HG03520 (cell line): ENCODE measurements at regions not wholly inside any gene's neighbourhood (a gene's known extent, or its start where the extent isn't known, plus 50 kb on each side); places are given as distances from the start of the nearest gene placed in this dataset.

ENCODE experiments used
- ATAC-seq: cut with Tn5 transposase; IDR thresholded peaks from one replicate; pipeline ENCODE4 v1.9.1; 2021; ENCODE audit warnings: mild to moderate bottlenecking, moderate library complexity; ENCODE audit not compliant: unreplicated experiment

DNA sequence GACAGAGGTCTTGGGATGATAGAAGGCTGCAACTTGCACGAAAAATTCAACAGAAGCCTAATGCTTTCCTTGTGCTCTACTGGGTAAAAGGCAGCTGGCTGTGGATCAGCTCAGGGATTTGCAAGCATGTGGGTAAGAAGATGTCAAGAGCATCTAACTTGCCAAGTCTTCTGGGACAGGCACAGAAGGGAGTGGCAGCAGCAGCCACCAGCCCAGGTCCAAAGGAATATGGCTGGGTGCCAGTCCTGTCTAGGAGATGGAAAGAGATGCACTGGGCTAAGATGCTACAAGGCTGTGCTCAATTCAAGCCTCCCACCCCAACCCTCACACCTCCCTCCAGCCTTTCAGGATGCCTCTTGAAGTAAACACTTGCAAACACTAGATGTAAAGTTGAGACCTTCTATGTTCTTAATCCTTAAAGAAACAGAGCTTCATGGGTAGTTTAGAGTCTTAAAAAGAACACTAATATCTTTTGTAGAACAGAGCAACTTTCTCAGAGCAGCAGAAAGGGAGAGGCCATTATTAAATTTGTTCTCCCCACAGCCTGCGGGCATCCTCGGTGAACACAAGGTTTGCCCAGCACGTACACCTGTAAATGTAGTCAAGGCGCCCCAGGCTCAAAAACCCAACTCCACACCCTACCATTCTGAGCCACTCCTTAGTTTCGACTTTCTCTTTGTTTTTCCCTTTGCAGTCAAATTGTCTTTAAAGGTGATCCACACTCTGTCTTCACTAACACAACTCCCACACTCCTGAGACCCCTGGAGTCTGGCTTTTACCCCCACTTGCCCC lies 64.6 kb upstream of the BCAR3 start:
- ATAC-seq: no peak

DNA sequence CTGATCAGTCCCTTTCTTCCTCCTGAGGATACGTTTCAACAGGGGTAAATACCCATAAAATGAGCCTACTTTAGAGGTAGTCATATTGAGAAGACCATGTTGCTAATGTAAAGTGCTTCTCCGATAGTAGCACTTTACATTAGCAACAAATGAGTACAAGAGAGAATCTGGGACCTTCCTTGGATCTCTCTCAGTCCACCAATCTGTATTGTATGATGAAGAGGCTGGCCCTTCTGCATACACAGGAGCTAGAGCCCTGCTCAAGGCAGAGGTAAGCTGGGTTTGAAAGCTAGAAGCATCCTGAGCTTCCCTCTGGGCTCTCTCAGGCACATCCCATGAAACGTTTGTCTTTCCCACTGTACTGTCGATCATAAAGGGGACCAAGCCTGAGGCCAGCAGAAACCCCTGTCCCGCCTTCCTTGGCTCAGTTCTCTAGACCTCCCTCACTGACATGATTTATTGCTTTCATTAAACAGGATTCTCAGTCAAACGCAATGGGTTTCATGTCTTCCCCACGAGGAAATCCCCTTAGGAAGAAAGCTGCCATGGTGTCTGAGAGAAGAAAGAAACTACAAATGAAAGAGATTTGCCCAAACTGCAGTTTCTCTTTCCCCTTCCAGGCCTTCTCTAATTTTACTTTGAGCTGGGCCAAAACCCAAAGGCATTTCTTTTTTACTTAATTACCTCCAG lies 62.8 kb upstream of the BCAR3 start:
- ATAC-seq: no peak

DNA sequence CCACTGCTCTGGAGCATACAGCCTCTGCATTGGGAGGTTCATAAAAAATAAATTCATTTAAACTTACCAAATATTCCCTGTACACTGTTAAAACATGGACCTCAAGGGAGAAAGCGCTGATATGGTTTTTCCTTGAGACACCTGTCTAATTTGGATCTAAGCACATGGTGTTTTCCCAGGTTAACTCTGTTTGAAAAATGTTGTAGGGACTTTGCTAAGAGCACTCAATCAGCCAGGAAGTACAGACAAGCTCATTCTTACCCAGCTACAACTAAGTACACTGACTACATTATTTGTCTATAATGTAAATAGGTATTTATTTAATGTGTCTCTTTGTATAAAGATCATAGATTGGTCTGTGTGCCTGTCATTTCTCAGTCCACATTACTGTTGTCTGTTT lies 61.8 kb upstream of the BCAR3 start:
- ATAC-seq: no peak

DNA sequence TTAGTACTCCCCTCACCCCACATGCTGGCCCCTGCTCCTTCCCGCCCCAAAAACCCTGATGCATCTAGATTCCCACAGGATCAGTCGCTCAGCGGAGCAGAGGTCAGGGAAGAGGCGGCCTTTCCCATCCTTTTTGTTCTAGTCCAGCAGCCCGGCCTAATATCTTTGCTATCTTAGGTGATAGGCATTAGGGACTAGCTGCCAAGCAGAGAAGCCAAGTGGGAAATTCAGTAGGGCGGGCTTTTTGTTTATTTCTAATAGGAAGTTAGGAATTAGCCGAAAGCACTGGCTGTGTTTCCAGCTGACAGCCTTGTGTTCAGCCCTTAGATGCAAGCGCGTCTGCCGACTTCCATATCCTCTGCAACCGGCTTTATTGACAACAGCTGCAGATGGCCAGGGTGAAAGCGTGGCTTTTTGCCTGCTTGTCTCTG lies 59.0 kb upstream of the BCAR3 start:
- no peak for ATAC-seq

DNA sequence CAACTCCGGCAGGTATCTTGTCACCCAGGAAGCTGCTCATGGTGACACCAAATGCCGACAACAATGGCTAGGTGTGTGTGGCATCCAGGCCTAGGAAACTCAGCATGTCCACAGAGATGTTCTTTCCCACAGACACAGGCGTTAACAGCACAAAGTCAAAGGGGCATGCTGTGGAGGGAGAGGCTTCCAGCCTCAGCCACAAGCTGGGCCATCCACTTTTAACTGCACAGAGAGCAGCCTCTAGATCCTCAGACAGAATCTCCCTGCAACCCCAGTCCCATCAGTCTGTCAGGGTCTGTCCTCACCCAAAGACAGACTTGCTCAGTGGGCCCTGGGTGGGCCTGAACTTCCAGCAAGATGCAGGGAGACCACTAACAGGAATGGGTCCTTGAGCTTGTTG lies 58.5 kb upstream of the BCAR3 start:
- ATAC-seq: no peak

DNA sequence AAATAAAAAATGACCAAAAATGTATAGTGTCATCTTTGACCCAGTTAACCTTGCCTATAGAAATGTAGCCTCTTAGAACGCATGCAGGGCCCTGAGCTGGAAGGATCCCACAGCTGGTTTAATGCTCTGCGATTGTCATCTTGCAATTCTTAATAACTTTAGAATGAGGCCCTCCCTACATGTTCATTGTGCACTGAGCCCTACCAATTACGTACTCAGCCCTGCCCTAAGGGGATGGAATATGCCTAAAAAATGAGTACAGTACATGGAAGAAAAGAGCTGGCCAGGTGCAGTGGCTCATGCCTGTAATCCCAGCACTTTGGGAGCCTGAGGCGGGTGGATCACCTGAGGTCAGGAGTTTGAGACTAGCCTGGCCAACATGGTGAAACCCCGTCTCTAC lies 57.8 kb upstream of the BCAR3 start:
- ATAC-seq: no peak

DNA sequence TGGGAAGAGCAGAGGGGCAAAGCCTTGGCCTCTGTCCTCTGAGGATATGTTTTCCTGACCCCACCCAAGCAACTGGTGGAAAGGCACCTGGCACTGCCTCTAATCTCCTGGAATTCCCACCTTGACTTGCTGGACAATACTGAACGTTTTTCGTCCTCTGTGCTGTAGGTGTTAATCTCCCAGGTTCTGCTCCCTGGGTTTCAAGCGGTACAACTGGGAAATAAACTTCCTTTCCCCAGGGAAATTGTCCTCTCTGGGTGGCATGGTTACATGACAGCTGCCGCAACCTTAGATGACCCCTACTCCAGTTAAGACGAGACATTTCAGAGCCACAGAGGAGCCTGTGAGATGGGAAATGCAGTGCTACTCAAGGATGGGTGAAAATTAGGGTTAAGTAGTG lies 57.3 kb upstream of the BCAR3 start:
- no peak for ATAC-seq

DNA sequence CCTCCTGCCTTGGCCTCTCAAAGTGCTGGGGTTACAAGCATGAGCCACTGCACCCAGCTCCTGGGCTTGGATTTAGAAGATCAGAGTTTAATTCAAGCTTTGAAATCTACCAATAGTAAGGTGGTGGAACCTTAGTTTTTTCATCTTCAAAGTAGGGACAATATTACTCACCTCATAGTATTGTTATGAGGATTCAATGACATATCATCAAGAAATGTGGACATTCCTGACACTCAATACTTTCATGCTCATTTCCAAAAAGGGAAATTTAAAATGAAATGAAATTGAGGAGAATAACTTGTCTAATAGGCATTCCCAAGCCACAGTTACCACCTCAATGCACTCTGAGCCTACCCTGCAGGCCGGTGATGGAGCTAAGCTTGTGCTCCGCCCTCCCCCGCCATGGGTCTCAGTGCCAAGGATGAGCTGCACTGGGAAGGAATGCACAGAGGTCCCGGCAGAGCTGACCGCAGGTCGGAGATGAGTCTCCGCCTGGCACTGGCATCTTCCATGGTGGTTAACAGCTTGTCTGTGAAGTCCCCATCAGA lies 56.5 kb upstream of the BCAR3 start:
- no peak for ATAC-seq

DNA sequence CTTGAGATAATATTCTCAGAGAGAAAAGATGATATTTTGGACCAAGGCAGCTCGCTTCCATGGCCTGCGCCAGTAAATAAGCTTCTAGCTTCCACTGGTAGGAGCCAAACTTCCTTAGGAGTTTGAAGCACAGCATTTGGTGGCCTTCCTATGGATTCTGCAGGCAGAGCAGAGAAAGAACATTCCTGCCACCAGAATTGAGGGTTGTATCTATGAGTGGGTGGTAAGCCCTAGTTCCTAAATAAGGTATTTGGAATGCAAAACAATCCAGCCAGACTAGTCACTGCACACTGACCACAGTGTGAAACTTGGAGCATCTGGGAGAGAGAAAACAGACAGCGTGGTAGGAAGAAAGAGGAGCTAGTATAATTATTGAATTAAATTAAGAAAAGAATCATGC lies 54.1 kb upstream of the BCAR3 start:
- ATAC-seq: no peak

DNA sequence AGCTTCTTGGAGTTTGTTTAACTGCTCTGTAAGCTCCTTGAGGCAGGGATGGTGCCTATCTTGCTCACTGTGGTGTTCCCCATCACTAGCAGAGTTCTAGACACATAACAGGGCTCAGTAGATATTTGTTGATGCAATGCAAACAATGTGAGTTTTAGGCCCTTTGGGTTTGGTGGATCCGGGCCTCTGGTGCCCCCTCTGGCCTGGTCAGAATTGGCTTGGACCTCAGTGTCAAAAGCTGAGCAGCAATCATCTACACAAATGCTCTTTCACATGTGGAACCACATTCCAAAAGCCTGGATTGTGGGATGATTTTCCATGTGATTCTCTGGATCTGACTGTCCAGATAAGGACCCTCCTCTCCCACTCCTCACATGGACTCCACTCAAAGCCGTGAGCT lies 53.4 kb upstream of the BCAR3 start:
- ATAC-seq: no peak

DNA sequence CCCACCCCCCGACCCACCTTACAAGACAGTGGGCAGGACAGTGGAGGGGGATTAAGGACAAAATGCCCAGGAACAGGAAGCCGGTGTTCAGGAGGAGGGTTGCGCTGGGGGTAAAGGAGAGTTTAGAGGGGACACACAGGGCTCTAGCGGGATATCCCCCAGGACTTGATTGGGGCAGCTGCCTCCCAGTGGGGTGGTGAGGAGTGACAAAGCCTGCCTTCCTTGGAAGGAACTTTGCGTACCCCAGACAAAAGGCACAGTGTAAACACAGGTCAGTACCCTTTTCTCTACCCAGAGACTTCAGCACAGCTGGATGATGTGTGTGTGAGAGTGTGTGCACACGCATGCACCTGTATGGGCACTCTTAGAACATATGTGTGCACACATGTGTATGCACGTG lies 51.7 kb upstream of the BCAR3 start:
- no peak for ATAC-seq

DNA sequence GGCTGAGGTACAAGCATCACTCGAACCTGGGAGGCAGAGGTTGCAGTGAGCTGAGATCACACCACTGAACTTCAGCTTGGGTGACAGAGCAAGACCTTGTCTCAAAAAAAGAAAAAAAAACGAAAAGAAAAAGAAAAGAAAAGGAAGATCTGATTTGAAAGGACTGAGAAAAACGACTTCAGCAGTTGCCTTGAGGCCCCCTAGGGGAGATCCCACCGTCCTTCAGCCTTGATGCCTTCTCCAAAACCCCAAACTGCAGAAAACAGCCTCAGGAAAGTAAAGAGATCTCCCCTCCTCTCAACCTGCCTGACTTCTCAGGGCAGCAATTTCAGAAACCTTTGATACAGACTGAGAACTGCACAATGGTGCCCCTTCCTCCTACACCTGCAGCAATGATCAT lies 50.9 kb upstream of the BCAR3 start:
- ATAC-seq: no peak
